ENCODE measurements at regions not wholly inside any gene's neighbourhood (a gene's known extent, or its start where the extent isn't known, plus 50 kb on each side); places are given as distances from the start of the nearest gene placed in this dataset.

DNA sequence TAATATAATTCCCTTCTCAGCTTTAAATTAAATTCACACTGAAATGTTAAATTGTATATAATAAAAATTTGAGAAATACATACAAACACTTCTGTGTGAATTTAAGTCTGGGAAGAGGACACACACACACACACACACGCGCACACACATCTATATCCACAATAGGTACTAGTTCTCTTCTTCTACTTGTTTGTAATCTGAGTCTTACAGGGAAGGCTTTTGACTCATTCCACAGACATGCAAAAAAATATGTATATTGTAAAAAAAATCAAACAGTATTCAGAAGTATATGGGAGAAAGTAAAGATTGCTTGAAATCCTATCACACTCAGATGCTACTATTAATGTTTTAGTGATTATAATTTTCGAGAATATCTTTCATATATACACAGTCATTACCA is 276.2 kb downstream of the MDFIC start:
- Histone ChIP-seq H4K20me1 (ENCODE audit: insufficient read depth, low read length) (no peaks in the 10 kb centered on the region), H3K9me2 (ENCODE audit: low read depth, low read length) (peaks cover 4% of the 10 kb centered on the region; the same call in 1 of the 2 replicates), H3K9ac (ENCODE audit: low read length) (no peak overlapping the region), H2AFZ (ENCODE audit: low read length) (no peak overlapping the region), H3K9me3 (ENCODE audit: low read length) (no peaks in the 10 kb centered on the region), H3K4me2 (ENCODE audit: low read length) (no peak overlapping the region), H3K4me1 (ENCODE audit: insufficient read depth, low read length, severe bottlenecking) (no peaks in the 10 kb centered on the region), H3K4me3 (ENCODE audit: low read depth, low read length, poor library complexity, severe bottlenecking) (no peak overlapping the region), H3K36me3 (ENCODE audit: insufficient read depth, low read length) (no peaks in the 10 kb centered on the region), H3K27me3 (ENCODE audit: insufficient read depth, low read length) (no peaks in the 10 kb centered on the region), H3F3A (ENCODE audit: insufficient read depth, low read length) (no peaks in the 10 kb centered on the region), H3K27ac (ENCODE audit: low read depth, low read length, poor library complexity, severe bottlenecking) (no peak overlapping the region), H3K79me2 (ENCODE audit: insufficient read depth, low read length) (no peaks in the 10 kb centered on the region)
- TF ChIP-seq, protein P1, sequence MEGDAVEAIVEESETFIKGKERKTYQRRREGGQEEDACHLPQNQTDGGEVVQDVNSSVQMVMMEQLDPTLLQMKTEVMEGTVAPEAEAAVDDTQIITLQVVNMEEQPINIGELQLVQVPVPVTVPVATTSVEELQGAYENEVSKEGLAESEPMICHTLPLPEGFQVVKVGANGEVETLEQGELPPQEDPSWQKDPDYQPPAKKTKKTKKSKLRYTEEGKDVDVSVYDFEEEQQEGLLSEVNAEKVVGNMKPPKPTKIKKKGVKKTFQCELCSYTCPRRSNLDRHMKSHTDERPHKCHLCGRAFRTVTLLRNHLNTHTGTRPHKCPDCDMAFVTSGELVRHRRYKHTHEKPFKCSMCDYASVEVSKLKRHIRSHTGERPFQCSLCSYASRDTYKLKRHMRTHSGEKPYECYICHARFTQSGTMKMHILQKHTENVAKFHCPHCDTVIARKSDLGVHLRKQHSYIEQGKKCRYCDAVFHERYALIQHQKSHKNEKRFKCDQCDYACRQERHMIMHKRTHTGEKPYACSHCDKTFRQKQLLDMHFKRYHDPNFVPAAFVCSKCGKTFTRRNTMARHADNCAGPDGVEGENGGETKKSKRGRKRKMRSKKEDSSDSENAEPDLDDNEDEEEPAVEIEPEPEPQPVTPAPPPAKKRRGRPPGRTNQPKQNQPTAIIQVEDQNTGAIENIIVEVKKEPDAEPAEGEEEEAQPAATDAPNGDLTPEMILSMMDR (IDR thresholded peaks at IDR 0.05; ENCODE audit: low read length): no peak
- TF ChIP-seq EZH2 (IDR thresholded peaks at IDR 0.05; ENCODE audit: borderline replicate concordance, low read length): no peak

DNA sequence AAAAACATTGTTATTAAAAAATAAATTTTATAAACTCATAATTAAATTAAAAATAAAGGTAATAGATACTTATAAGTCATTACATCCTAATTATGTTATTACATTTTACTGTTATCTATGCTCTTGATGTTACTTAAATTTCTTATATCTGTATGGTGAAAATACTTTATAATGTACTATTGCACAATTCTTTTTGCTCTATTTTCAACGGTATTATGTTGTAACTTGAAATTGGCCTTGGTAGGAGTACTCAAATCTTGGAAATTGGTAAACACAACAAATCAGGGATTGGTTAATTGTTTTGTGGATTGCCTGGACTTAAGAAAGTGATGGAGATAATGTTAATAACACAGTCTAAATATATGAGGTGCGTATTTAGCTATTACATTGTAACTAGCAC is 273.3 kb downstream of the MDFIC start:
- Histone ChIP-seq H3K4me2 (ENCODE audit: low read length) (no peak overlapping the region), H4K20me1 (ENCODE audit: insufficient read depth, low read length) (no peaks in the 10 kb centered on the region), H3K9me3 (ENCODE audit: low read length) (no peaks in the 10 kb centered on the region), H3K9ac (ENCODE audit: low read length) (no peak overlapping the region), H3K4me1 (ENCODE audit: insufficient read depth, low read length, severe bottlenecking) (no peaks in the 10 kb centered on the region), H3K36me3 (ENCODE audit: insufficient read depth, low read length) (no peaks in the 10 kb centered on the region), H3K79me2 (ENCODE audit: insufficient read depth, low read length) (no peaks in the 10 kb centered on the region), H3K9me2 (ENCODE audit: low read depth, low read length) (no peaks in the 10 kb centered on the region; the same call in 1 of the 2 replicates), H3K27ac (ENCODE audit: low read depth, low read length, poor library complexity, severe bottlenecking) (no peak overlapping the region), H2AFZ (ENCODE audit: low read length) (no peak overlapping the region), H3K4me3 (ENCODE audit: low read depth, low read length, poor library complexity, severe bottlenecking) (no peak overlapping the region), H3F3A (ENCODE audit: insufficient read depth, low read length) (no peaks in the 10 kb centered on the region), H3K27me3 (ENCODE audit: insufficient read depth, low read length) (no peaks in the 10 kb centered on the region)
- no peak for TF ChIP-seq EZH2 (IDR thresholded peaks at IDR 0.05; ENCODE audit: borderline replicate concordance, low read length)

DNA sequence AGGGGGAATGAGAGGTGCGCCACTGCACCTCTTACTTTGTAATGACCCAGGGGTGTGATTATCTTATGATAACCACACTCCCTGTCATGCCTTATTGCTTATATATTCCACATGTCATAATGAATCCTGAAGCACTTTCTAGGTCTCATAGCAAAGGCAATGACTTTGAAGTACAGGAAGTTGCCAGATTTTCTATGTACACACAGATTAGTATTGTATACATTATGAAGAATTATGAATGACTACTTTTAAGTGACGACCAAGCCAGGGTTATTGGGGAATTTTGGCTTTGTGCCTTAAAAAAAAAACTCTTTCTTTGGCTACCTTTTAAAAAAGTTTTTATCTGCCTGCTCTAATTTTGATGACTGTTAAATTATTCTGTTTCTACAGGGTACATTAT is 269.6 kb downstream of the MDFIC start:
- Histone ChIP-seq H3K9me3 (ENCODE audit: low read length) (no peaks in the 10 kb centered on the region), H3K79me2 (ENCODE audit: insufficient read depth, low read length) (no peaks in the 10 kb centered on the region), H4K20me1 (ENCODE audit: insufficient read depth, low read length) (no peaks in the 10 kb centered on the region), H3K9ac (ENCODE audit: low read length) (no peak overlapping the region), H3K4me3 (ENCODE audit: low read depth, low read length, poor library complexity, severe bottlenecking) (no peak overlapping the region), H3K4me2 (ENCODE audit: low read length) (no peak overlapping the region), H3K4me1 (ENCODE audit: insufficient read depth, low read length, severe bottlenecking) (no peaks in the 10 kb centered on the region), H3K27me3 (ENCODE audit: insufficient read depth, low read length) (no peaks in the 10 kb centered on the region), H3K27ac (ENCODE audit: low read depth, low read length, poor library complexity, severe bottlenecking) (no peak overlapping the region), H3F3A (ENCODE audit: insufficient read depth, low read length) (no peaks in the 10 kb centered on the region), H3K36me3 (ENCODE audit: insufficient read depth, low read length) (no peaks in the 10 kb centered on the region), H3K9me2 (ENCODE audit: low read depth, low read length) (no peaks in the 10 kb centered on the region; the same call in 1 of the 2 replicates), H2AFZ (ENCODE audit: low read length) (no peak overlapping the region)
- TF ChIP-seq, protein P1 (IDR thresholded peaks at IDR 0.05; ENCODE audit: low read length): no peak
- no peak for TF ChIP-seq EZH2 (IDR thresholded peaks at IDR 0.05; ENCODE audit: borderline replicate concordance, low read length)

DNA sequence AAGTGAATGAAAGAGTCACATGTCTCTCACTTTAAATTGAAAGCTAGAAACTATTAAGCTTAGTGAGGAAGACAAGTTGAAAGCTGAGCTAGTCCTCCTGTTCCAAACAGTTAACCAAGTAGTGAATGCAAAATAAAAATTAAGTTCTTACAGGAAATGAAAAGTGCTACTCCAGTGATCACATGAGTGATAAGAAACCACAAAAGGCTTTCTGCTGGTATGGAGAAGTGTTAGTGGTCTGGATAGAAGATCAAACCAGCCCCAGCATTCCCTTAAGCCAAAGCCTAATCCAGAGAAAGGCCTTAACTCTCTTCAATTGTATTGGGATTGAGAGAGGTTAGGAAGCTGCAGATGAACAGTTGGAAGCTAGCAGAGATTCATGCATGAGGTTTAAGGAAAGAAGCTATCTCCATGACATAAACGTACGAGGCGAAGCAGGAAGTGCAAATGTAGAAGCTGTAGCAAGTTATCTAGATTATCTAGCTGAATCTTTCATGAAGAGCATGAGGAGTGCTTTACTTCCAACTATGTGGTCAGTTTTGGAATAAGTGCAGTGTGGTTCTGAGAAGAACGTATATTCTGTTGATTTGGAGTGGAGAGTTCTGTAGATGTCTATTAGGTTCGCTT is 261.6 kb downstream of the MDFIC start:
- no peak overlapping the region for H3K27ac ChIP-seq (ENCODE audit: low read depth, low read length, poor library complexity, severe bottlenecking)
- TF ChIP-seq, protein P1 (IDR thresholded peaks at IDR 0.05; ENCODE audit: low read length): no peak
- TF ChIP-seq EZH2 (IDR thresholded peaks at IDR 0.05; ENCODE audit: borderline replicate concordance, low read length): no peak
- no peak overlapping the region for H3K4me2 ChIP-seq (ENCODE audit: low read length)

More for the DNA sequence above, 261.6 kb downstream of the MDFIC start:
- Histone ChIP-seq H3K9me2 (ENCODE audit: low read depth, low read length) (no peaks in the 10 kb centered on the region), H3K79me2 (ENCODE audit: insufficient read depth, low read length) (no peaks in the 10 kb centered on the region), H4K20me1 (ENCODE audit: insufficient read depth, low read length) (no peaks in the 10 kb centered on the region), H3K9me3 (ENCODE audit: low read length) (no peaks in the 10 kb centered on the region), H3K4me3 (ENCODE audit: low read depth, low read length, poor library complexity, severe bottlenecking) (no peak overlapping the region), H3K9ac (ENCODE audit: low read length) (no peak overlapping the region), H3K36me3 (ENCODE audit: insufficient read depth, low read length) (no peaks in the 10 kb centered on the region), H3K4me1 (ENCODE audit: insufficient read depth, low read length, severe bottlenecking) (no peaks in the 10 kb centered on the region), H3F3A (ENCODE audit: insufficient read depth, low read length) (no peaks in the 10 kb centered on the region), H2AFZ (ENCODE audit: low read length) (no peak overlapping the region), H3K27me3 (ENCODE audit: insufficient read depth, low read length) (no peaks in the 10 kb centered on the region)

All from OCI-LY1 (cell line).